Neuronal stem cell (in vitro differentiated cells): ENCODE measurements at regions not wholly inside any gene's neighbourhood (a gene's known extent, or its start where the extent isn't known, plus 50 kb on each side); places are given as distances from the start of the nearest gene placed in this dataset.
"Not testable (repeated sequence)": the region's sequence is repeated elsewhere in the genome, so short reads cannot be mapped to it uniquely, and the experiment has no call there.

Experiments used
- DNase-seq: peaks from one replicate; pipeline ENCODE4 v3.0.0-alpha.2; 2013; ENCODE audit warnings: low spot score
- H2AFZ ChIP-seq: one replicate; pipeline ENCODE4 v1.6.1; 2013; ENCODE audit warnings: mild to moderate bottlenecking, low read length, inconsistent platforms
- H2AK5ac ChIP-seq: 2 replicates; pipeline ENCODE4 v1.6.1; 2013; ENCODE audit warnings: low read depth, mild to moderate bottlenecking, inconsistent platforms, low read length, moderate library complexity, mixed read lengths
- H2BK120ac ChIP-seq: 2 replicates; pipeline ENCODE4 v1.6.1; 2013; ENCODE audit warnings: low read depth, mild to moderate bottlenecking, inconsistent platforms, low read length, moderate library complexity, mixed read lengths
- H2BK12ac ChIP-seq: one replicate; pipeline ENCODE4 v1.6.1; 2013; ENCODE audit warnings: low read length, inconsistent platforms
- H2BK15ac ChIP-seq: 2 replicates; pipeline ENCODE4 v1.6.1; 2013; ENCODE audit warnings: mild to moderate bottlenecking, low read length, inconsistent platforms, mixed read lengths
- H2BK5ac ChIP-seq: one replicate; pipeline ENCODE4 v1.6.1; 2013; ENCODE audit warnings: inconsistent platforms, mild to moderate bottlenecking, low read length, moderate library complexity
- H3K14ac ChIP-seq: one replicate; pipeline ENCODE4 v1.6.1; 2013; ENCODE audit warnings: low read length, inconsistent platforms
- H3K18ac ChIP-seq: 2 replicates; pipeline ENCODE4 v1.6.1; 2013; ENCODE audit warnings: low read length, inconsistent platforms
- H3K23ac ChIP-seq: 2 replicates; pipeline ENCODE4 v1.6.1; 2013; ENCODE audit warnings: low read depth, mild to moderate bottlenecking, mixed read lengths, low read length, inconsistent platforms; ENCODE audit not compliant: poor library complexity
- H3K27ac ChIP-seq: replicated peaks from 3 replicates; pipeline ENCODE4 v1.5.1; 2013; ENCODE audit warnings: low read length, inconsistent platforms
- H3K27me3 ChIP-seq, 3 experiments: 2 replicates each; pipeline ENCODE4 v1.6.1; 2013; ENCODE audit warnings: low read length in 3 of 3, mild to moderate bottlenecking in 2 of 3, inconsistent platforms in 1 of 3, low read depth in 1 of 3, mixed read lengths in 1 of 3, moderate library complexity in 1 of 3; ENCODE audit not compliant: control insufficient read depth in 3 of 3, insufficient read depth in 3 of 3
- H3K36me3 ChIP-seq, 2 donors: replicated peaks in 1 of 2; 2 replicates each; pipeline ENCODE4 v1.6.1; 2013; ENCODE audit warnings: low read length in 2 of 2; ENCODE audit not compliant: control insufficient read depth in 2 of 2, insufficient read depth in 2 of 2
- H3K4ac ChIP-seq: 2 replicates; pipeline ENCODE4 v1.6.1; 2013; ENCODE audit warnings: inconsistent platforms, mild to moderate bottlenecking, low read length, moderate library complexity
- H3K4me1 ChIP-seq, 2 donors: 1 replicate in 1 of 2; 2 replicates in 1 of 2; pipeline ENCODE4 v1.6.1; 2013; ENCODE audit warnings: low read length in 2 of 2, low read depth in 1 of 2; ENCODE audit not compliant: control insufficient read depth in 2 of 2, insufficient read depth in 1 of 2
- H3K4me2 ChIP-seq: one replicate; pipeline ENCODE4 v1.6.1; 2013; ENCODE audit warnings: mild to moderate bottlenecking, low read length, inconsistent platforms; ENCODE audit not compliant: insufficient read depth, poor library complexity, severe bottlenecking
- H3K4me3 ChIP-seq, 2 donors: 2 replicates each; pipeline ENCODE4 v1.5.1; 2013; ENCODE audit warnings: low read length in 2 of 2, mild to moderate bottlenecking in 2 of 2, inconsistent platforms in 1 of 2, moderate library complexity in 1 of 2
- H3K79me1 ChIP-seq: one replicate; pipeline ENCODE4 v1.6.1; 2013; ENCODE audit warnings: low read depth, mild to moderate bottlenecking, inconsistent platforms, low read length, moderate library complexity
- H3K9ac ChIP-seq: one replicate; pipeline ENCODE4 v1.6.1; 2013; ENCODE audit warnings: mild to moderate bottlenecking, low read depth, low read length, inconsistent platforms; ENCODE audit not compliant: poor library complexity
- H3K9me3 ChIP-seq, 2 donors: replicated peaks in 1 of 2; 2 replicates each; pipeline versions ENCODE3 to v1.6.1; 2013; ENCODE audit warnings: low read length in 2 of 2, mild to moderate bottlenecking in 2 of 2, inconsistent platforms in 1 of 2, low read depth in 1 of 2, mixed read lengths in 1 of 2, moderate library complexity in 1 of 2; ENCODE audit not compliant: control insufficient read depth in 2 of 2, insufficient read depth in 1 of 2
- H4K8ac ChIP-seq: one replicate; pipeline ENCODE4 v1.6.1; 2013; ENCODE audit warnings: low read depth, mild to moderate bottlenecking, inconsistent platforms, low read length, moderate library complexity
- H4K91ac ChIP-seq: one replicate; pipeline ENCODE4 v1.6.1; 2013; ENCODE audit warnings: low read length, low read depth, mild to moderate bottlenecking, inconsistent platforms; ENCODE audit not compliant: poor library complexity
- WGBS, 2 donors: extraction: QIAGEN DNeasy Blood & Tissue Kit; methylation state at CpG; one replicate each; pipeline ENCODE4 v1.1.7; 2013; ENCODE audit warnings: missing lambda C conversion rate in 2 of 2, mixed read lengths in 1 of 2; ENCODE audit not compliant: insufficient read length in 2 of 2, insufficient replicate concordance in 1 of 2; ENCODE audit errors: extremely low coverage in 2 of 2; 5-methylcytosine and 5-hydroxymethylcytosine counted together

- Histone ChIP-seq H3K9me3 (no peaks in the 10 kb centered on the region), H4K91ac (no peak overlapping the region), H3K4ac (no peak overlapping the region), H3K4me3 (no peak overlapping the region), H2AK5ac (no peak overlapping the region), H2AFZ (no peak overlapping the region), H3K27ac (no peak overlapping the region), H3K4me2 (no peak overlapping the region), H3K23ac (no peak overlapping the region), H3K27me3 (no peaks in the 10 kb centered on the region), H3K18ac (no peak overlapping the region), H3K36me3 (no peaks in the 10 kb centered on the region), H2BK12ac (no peak overlapping the region), H2BK120ac (no peak overlapping the region), H3K14ac (no peak overlapping the region), H3K4me1 (no peaks in the 10 kb centered on the region), H3K9ac (no peak overlapping the region), H2BK15ac (no peak overlapping the region), H2BK5ac (no peak overlapping the region), H3K79me1 (no peaks in the 10 kb centered on the region), H4K8ac (no peak overlapping the region)
- no peak for DNase-seq
Measured at GRCh38 chr4:160724063-160724462, 1439.7 kb downstream of the FSTL5 start.

GRCh38 chr4:160745126-160745525 lies 1418.7 kb downstream of the FSTL5 start:
- no peak for DNase-seq
- Histone ChIP-seq H2BK120ac (no peak overlapping the region), H4K91ac (no peak overlapping the region), H3K4me1 (peaks cover 0 to 2% of the 10 kb centered on the region in 2 donors), H2AK5ac (no peak overlapping the region), H3K36me3 (no peaks in the 10 kb centered on the region), H3K4me2 (no peak overlapping the region), H2BK15ac (no peak overlapping the region), H3K4ac (no peak overlapping the region), H3K23ac (no peak overlapping the region), H3K27ac (no peak overlapping the region), H3K14ac (no peak overlapping the region), H4K8ac (no peak overlapping the region), H2AFZ (no peak overlapping the region), H2BK5ac (no peak overlapping the region), H3K18ac (no peak overlapping the region), H2BK12ac (no peak overlapping the region), H3K9ac (no peak overlapping the region), H3K4me3 (no peak overlapping the region), H3K9me3 (peaks cover 0 to 1% of the 10 kb centered on the region in 2 donors), H3K27me3 (no peaks in the 10 kb centered on the region), H3K79me1 (no peaks in the 10 kb centered on the region)
- no CpG with 5 or more reads among the region's 1 CpG for WGBS, 2 donors

- not testable (repeated sequence) for H3K9me3 ChIP-seq, H3K4me2 ChIP-seq, H2BK12ac ChIP-seq, H3K23ac ChIP-seq, H2AK5ac ChIP-seq, H3K27me3 ChIP-seq, H3K27ac ChIP-seq, H3K14ac ChIP-seq, H3K9ac ChIP-seq, H3K4ac ChIP-seq, H3K4me3 ChIP-seq, H3K4me1 ChIP-seq, H3K18ac ChIP-seq, H2BK15ac ChIP-seq, H3K79me1 ChIP-seq, H3K36me3 ChIP-seq, H4K91ac ChIP-seq, H2BK5ac ChIP-seq, H4K8ac ChIP-seq, H2BK120ac ChIP-seq, DNase-seq
- H2AFZ ChIP-seq, result peak overlapping the region; percentile 59
- no CpG with 5 or more reads among the region's 8 CpGs for WGBS, 2 donors
Measured at GRCh38 chr4:160746585-160746984, 1417.2 kb downstream of the FSTL5 start.

GRCh38 chr4:160772668-160773067 lies 1391.1 kb downstream of the FSTL5 start:
- H3K9ac ChIP-seq, result no peak overlapping the region
- no peaks in the 10 kb centered on the region for H3K9me3 ChIP-seq
- no peaks in the 10 kb centered on the region for H3K27me3 ChIP-seq
- no peak overlapping the region for H2AFZ ChIP-seq
- no peak for DNase-seq
- no peak overlapping the region for H3K4ac ChIP-seq
- no peak overlapping the region for H3K14ac ChIP-seq
- no peaks in the 10 kb centered on the region for H3K4me1 ChIP-seq
- H3K36me3 ChIP-seq, result no peaks in the 10 kb centered on the region
- no peak overlapping the region for H4K8ac ChIP-seq
- H4K91ac ChIP-seq, result no peak overlapping the region
- H2BK12ac ChIP-seq, result no peak overlapping the region
- no peak overlapping the region for H2BK120ac ChIP-seq
- H2BK5ac ChIP-seq, result no peak overlapping the region
- H2AK5ac ChIP-seq, result no peak overlapping the region
- no peak overlapping the region for H3K23ac ChIP-seq
- no peak overlapping the region for H3K18ac ChIP-seq
- no peak overlapping the region for H3K27ac ChIP-seq
- no CpG with 5 or more reads among the region's 2 CpGs for WGBS, 2 donors
- no peak overlapping the region for H3K4me2 ChIP-seq
- H3K4me3 ChIP-seq, result no peak overlapping the region
- no peaks in the 10 kb centered on the region for H3K79me1 ChIP-seq
- H2BK15ac ChIP-seq, result no peak overlapping the region
